ENCODE measurements at regions not wholly inside any gene's neighbourhood (a gene's known extent, or its start where the extent isn't known, plus 50 kb on each side); places are given as distances from the start of the nearest gene placed in this dataset.

DNA sequence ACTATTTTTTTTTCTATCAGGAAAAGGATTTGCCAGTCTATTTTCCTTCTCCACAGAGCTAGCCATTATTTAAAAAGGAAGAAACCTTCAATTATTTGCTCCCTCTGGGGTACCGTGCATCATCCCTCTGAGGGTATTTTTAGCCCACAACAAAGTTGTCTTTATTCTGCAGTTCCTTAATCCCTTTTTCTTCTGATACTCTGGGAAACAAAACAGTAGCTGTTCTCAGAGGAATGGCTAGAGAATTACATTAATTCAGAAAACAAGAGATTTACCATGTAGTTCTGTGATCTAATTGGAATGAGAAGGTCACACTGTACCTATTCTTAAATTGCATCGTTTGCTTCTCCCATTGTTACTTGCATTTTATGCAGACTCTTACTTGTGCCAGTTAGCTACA lies 1056.7 kb downstream of the STIM2 start:
- TF ChIP-seq ZNF274 (IDR thresholded peaks at IDR 0.05; ENCODE audit: low read depth, low read length) (no peak), YY1 (IDR thresholded peaks at IDR 0.05; ENCODE audit: insufficient read depth, insufficient read length) (no peak)
- Histone ChIP-seq H3K9ac (ENCODE audit: insufficient read length, low read depth) (no peak overlapping the region), H3K4me1 (ENCODE audit: insufficient read depth, insufficient read length) (no peaks in the 10 kb centered on the region), H3K4me3 (ENCODE audit: insufficient read length, low read depth) (no peak overlapping the region), H3K27me3 (ENCODE audit: insufficient read depth, insufficient read length) (no peaks in the 10 kb centered on the region), H3K36me3 (ENCODE audit: insufficient read depth, insufficient read length, low read length) (no peaks in the 10 kb centered on the region), H3K9me3 (ENCODE audit: insufficient read depth, low read length) (no peaks in the 10 kb centered on the region)
- DNase-seq (ENCODE audit: low read depth, low spot score): no peak

DNA sequence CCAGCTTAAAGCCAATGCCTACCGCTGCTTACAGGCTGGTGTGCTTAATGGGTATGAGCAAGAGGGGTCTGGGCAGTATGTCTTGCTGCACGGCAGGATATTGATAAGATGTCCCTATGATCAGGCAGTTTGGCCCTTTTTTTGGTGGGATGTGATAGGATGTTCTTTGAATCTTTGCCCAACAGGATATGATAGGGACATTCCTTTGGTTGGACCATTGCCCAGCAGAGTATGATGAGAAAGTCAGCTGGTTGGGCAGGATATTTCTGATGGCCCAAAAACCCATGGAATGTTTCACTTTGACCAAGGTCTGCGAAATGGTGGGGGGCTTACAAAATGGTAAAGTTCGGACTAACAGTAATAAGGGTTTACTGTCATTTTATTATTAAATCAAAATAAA lies 1060.6 kb downstream of the STIM2 start:
- Histone ChIP-seq H3K9ac (ENCODE audit: insufficient read length, low read depth) (no peak overlapping the region), H3K36me3 (ENCODE audit: insufficient read depth, insufficient read length, low read length) (no peaks in the 10 kb centered on the region), H3K4me1 (ENCODE audit: insufficient read depth, insufficient read length) (no peaks in the 10 kb centered on the region), H3K4me3 (ENCODE audit: insufficient read length, low read depth) (no peak overlapping the region), H3K9me3 (ENCODE audit: insufficient read depth, low read length) (no peaks in the 10 kb centered on the region), H3K27me3 (ENCODE audit: insufficient read depth, insufficient read length) (no peaks in the 10 kb centered on the region)
- TF ChIP-seq SUZ12 (IDR thresholded peaks at IDR 0.05; ENCODE audit: extremely low read depth, insufficient read depth, insufficient read length): no peak
- no peak for TF ChIP-seq YY1 (IDR thresholded peaks at IDR 0.05; ENCODE audit: insufficient read depth, insufficient read length)
- no peak for TF ChIP-seq ZNF274 (IDR thresholded peaks at IDR 0.05; ENCODE audit: low read depth, low read length)
- DNase-seq (ENCODE audit: low read depth, low spot score): no peak

DNA sequence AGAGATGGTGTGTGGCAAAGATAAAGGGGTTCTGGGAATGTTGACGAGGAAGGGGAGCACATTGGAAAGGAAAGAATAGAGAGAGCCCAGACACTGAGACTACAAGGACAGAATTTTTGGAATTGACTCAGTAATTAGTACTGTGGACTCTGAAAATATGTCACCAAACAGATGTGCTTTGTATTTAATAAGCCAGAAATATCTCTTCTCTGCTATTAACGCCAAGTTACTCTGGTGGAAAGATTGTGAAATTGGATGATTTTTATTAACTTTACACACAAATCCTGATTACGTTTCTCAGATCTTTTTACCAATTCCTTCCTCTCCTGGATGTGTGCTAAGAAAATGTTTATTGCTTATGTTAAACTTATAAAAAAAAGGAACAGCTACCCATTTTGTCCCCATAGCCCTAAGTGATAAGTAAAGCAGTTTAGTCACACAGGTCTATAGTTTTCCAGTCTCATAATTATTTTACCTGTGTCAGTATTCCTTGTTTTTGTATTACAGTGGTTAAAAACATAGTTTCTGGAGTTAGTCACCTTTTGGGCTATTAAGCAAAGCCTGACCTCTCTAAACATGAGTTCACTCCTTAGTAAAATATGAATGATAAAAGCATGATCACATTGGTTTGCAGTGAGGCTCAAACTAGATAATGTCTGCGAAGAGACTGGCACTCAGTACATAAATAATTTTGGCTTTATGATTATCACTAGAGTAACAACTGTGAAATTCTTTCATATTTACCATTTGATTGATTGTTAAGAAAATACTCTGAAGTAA lies 1068.3 kb downstream of the STIM2 start:
- no peak overlapping the region for H3K4me3 ChIP-seq (ENCODE audit: insufficient read length, low read depth)
- TF ChIP-seq YY1 (IDR thresholded peaks at IDR 0.05; ENCODE audit: insufficient read depth, insufficient read length) (no peak), ZNF274 (IDR thresholded peaks at IDR 0.05; ENCODE audit: low read depth, low read length) (no peak), SUZ12 (IDR thresholded peaks at IDR 0.05; ENCODE audit: extremely low read depth, insufficient read depth, insufficient read length) (no peak)
- H3K4me1 ChIP-seq (ENCODE audit: insufficient read depth, insufficient read length): no peaks in the 10 kb centered on the region

DNA sequence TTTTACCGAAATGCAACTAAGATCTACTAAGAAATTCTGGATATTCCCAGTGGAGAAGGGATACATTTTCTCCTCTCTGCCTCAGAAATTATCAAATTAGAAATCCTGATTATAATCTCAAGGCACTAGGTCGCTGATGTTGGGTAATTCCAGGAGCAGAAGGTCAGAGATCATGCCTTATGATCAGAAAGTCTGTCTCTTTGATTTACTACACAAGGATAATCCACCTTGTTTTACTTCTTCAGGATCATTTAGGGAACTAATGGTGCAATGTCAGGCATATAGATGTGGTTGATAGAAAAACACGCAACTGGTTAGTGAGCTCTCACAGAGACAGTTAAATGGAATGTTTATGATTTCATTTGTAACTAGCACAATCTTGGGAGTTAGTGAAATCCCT lies 1069.7 kb downstream of the STIM2 start:
- no peak overlapping the region for H3K4me3 ChIP-seq (ENCODE audit: insufficient read length, low read depth)
- no peaks in the 10 kb centered on the region for H3K9me3 ChIP-seq (ENCODE audit: insufficient read depth, low read length)
- TF ChIP-seq ZNF274 (IDR thresholded peaks at IDR 0.05; ENCODE audit: low read depth, low read length) (no peak), YY1 (IDR thresholded peaks at IDR 0.05; ENCODE audit: insufficient read depth, insufficient read length) (no peak), SUZ12 (IDR thresholded peaks at IDR 0.05; ENCODE audit: extremely low read depth, insufficient read depth, insufficient read length) (no peak)
- DNase-seq (ENCODE audit: low read depth, low spot score): no peak
- no peak overlapping the region for H3K9ac ChIP-seq (ENCODE audit: insufficient read length, low read depth)
- H3K4me1 ChIP-seq (ENCODE audit: insufficient read depth, insufficient read length): no peaks in the 10 kb centered on the region
- H3K36me3 ChIP-seq (ENCODE audit: insufficient read depth, insufficient read length, low read length): no peaks in the 10 kb centered on the region
- H3K27me3 ChIP-seq (ENCODE audit: insufficient read depth, insufficient read length): no peaks in the 10 kb centered on the region

More for the DNA sequence above, 1068.3 kb downstream of the STIM2 start:
- Histone ChIP-seq H3K27me3 (ENCODE audit: insufficient read depth, insufficient read length) (no peaks in the 10 kb centered on the region), H3K9ac (ENCODE audit: insufficient read length, low read depth) (no peak overlapping the region), H3K36me3 (ENCODE audit: insufficient read depth, insufficient read length, low read length) (no peaks in the 10 kb centered on the region), H3K9me3 (ENCODE audit: insufficient read depth, low read length) (no peaks in the 10 kb centered on the region)
- no peak for DNase-seq (ENCODE audit: low read depth, low spot score)

DNA sequence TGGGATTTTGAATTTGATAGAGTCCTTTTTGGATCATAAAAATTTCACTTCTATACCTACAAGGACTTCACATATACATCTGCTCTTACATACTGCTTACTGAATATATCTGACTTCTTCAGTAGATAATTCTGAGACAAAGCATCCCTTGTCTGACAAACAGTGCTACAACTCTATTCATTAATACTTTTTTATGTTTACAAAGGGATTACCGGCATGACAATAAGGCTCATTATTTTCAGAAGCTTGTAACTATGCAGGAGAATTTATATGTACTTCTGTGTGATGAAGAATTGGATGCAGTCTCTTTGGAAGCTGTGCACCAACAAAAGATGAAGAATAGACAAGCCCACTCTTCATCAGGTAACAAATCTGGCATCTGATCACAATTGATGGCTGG lies 1070.3 kb downstream of the STIM2 start:
- no peaks in the 10 kb centered on the region for H3K27me3 ChIP-seq (ENCODE audit: insufficient read depth, insufficient read length)
- TF ChIP-seq YY1 (IDR thresholded peaks at IDR 0.05; ENCODE audit: insufficient read depth, insufficient read length) (no peak), SUZ12 (IDR thresholded peaks at IDR 0.05; ENCODE audit: extremely low read depth, insufficient read depth, insufficient read length) (no peak), ZNF274 (IDR thresholded peaks at IDR 0.05; ENCODE audit: low read depth, low read length) (no peak)
- no peak overlapping the region for H3K4me3 ChIP-seq (ENCODE audit: insufficient read length, low read depth)
- no peaks in the 10 kb centered on the region for H3K36me3 ChIP-seq (ENCODE audit: insufficient read depth, insufficient read length, low read length)
- no peaks in the 10 kb centered on the region for H3K9me3 ChIP-seq (ENCODE audit: insufficient read depth, low read length)
- DNase-seq (ENCODE audit: low read depth, low spot score): no peak
- no peak overlapping the region for H3K9ac ChIP-seq (ENCODE audit: insufficient read length, low read depth)
- H3K4me1 ChIP-seq (ENCODE audit: insufficient read depth, insufficient read length): no peaks in the 10 kb centered on the region

DNA sequence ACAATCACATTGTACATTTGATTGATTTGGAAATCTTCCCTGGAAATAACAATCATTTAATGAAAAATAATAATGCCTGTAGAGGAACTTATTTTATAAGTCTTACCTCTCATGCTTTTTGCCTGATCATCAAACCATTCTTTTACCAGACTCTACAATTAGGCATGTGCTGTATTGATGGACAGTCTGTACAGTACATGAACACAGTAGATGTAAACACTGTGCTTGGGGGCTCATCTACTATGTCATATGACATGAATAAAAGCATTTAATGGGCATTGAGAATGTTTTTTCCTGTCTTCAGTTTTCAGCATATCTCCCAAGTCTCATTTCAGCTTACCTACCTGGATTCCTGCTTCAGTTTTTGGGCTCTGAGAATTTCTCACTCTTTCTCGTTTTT lies 1070.9 kb downstream of the STIM2 start:
- Histone ChIP-seq H3K9ac (ENCODE audit: insufficient read length, low read depth) (no peak overlapping the region), H3K4me1 (ENCODE audit: insufficient read depth, insufficient read length) (no peaks in the 10 kb centered on the region), H3K27me3 (ENCODE audit: insufficient read depth, insufficient read length) (no peaks in the 10 kb centered on the region), H3K4me3 (ENCODE audit: insufficient read length, low read depth) (no peak overlapping the region), H3K9me3 (ENCODE audit: insufficient read depth, low read length) (no peaks in the 10 kb centered on the region), H3K36me3 (ENCODE audit: insufficient read depth, insufficient read length, low read length) (no peaks in the 10 kb centered on the region)
- no peak for DNase-seq (ENCODE audit: low read depth, low spot score)
- TF ChIP-seq SUZ12 (IDR thresholded peaks at IDR 0.05; ENCODE audit: extremely low read depth, insufficient read depth, insufficient read length) (no peak), YY1 (IDR thresholded peaks at IDR 0.05; ENCODE audit: insufficient read depth, insufficient read length) (no peak), ZNF274 (IDR thresholded peaks at IDR 0.05; ENCODE audit: low read depth, low read length) (no peak)

DNA sequence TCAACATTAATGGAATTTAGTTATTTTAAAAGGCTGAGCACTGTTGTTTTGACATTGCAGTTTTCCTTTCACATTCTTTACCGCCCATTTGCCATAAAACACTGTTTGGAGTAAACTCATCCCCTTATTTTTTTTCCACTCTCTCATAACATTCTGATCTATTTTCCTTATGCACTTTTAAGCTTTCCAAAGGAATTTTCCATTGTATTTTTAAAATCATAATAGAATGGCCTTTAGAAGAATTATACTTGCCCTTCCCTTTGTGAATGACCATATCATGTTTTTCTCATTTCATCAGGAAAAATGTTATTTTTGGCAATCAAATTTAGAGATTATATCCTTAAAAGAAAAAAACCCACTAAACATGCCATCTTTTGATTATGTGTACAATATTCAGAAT lies 1074.2 kb downstream of the STIM2 start:
- no peak overlapping the region for H3K4me3 ChIP-seq (ENCODE audit: insufficient read length, low read depth)
- TF ChIP-seq SUZ12 (IDR thresholded peaks at IDR 0.05; ENCODE audit: extremely low read depth, insufficient read depth, insufficient read length): no peak
- TF ChIP-seq YY1 (IDR thresholded peaks at IDR 0.05; ENCODE audit: insufficient read depth, insufficient read length): no peak
- TF ChIP-seq ZNF274 (IDR thresholded peaks at IDR 0.05; ENCODE audit: low read depth, low read length): no peak
- H3K4me1 ChIP-seq (ENCODE audit: insufficient read depth, insufficient read length): no peaks in the 10 kb centered on the region
- DNase-seq (ENCODE audit: low read depth, low spot score): no peak
- H3K27me3 ChIP-seq (ENCODE audit: insufficient read depth, insufficient read length): no peaks in the 10 kb centered on the region
- H3K9ac ChIP-seq (ENCODE audit: insufficient read length, low read depth): no peak overlapping the region
- H3K36me3 ChIP-seq (ENCODE audit: insufficient read depth, insufficient read length, low read length): no peaks in the 10 kb centered on the region
- H3K9me3 ChIP-seq (ENCODE audit: insufficient read depth, low read length): no peaks in the 10 kb centered on the region

Data from NT2/D1 (cell line).